ENCODE measurements at regions not wholly inside any gene's neighbourhood (a gene's known extent, or its start where the extent isn't known, plus 50 kb on each side); places are given as distances from the start of the nearest gene placed in this dataset.

- no peak overlapping the region for H3K4me3 ChIP-seq (ENCODE audit: low read depth, low read length)
- H3K36me3 ChIP-seq (ENCODE audit: control insufficient read depth, insufficient read depth, low read length), result no peaks in the 10 kb centered on the region
- H3K9me3 ChIP-seq (ENCODE audit: control insufficient read depth, insufficient read depth, low read length), result no peaks in the 10 kb centered on the region
- no peak overlapping the region for H3K9ac ChIP-seq (ENCODE audit: low read depth, low read length)
- no peaks in the 10 kb centered on the region for H3K27me3 ChIP-seq (ENCODE audit: control insufficient read depth, insufficient read depth, low read length)
- H3K4me1 ChIP-seq (ENCODE audit: control insufficient read depth, insufficient read depth, low read length), result peaks cover 18% of the 10 kb centered on the region
Measured at GRCh38 chr1:209227941-209228340, 355.6 kb upstream of the CAMK1G start.

- Histone ChIP-seq H3K9me3 (ENCODE audit: control insufficient read depth, insufficient read depth, low read length) (no peaks in the 10 kb centered on the region), H3K4me3 (ENCODE audit: low read depth, low read length) (no peak overlapping the region), H3K36me3 (ENCODE audit: control insufficient read depth, insufficient read depth, low read length) (no peaks in the 10 kb centered on the region), H3K4me1 (ENCODE audit: control insufficient read depth, insufficient read depth, low read length) (peaks cover 18% of the 10 kb centered on the region), H3K9ac (ENCODE audit: low read depth, low read length) (no peak overlapping the region), H3K27me3 (ENCODE audit: control insufficient read depth, insufficient read depth, low read length) (no peaks in the 10 kb centered on the region)
Measured at GRCh38 chr1:209229494-209230061, 353.9 kb upstream of the CAMK1G start.

- Histone ChIP-seq H3K4me1 (ENCODE audit: control insufficient read depth, insufficient read depth, low read length) (peaks cover 18% of the 10 kb centered on the region), H3K9me3 (ENCODE audit: control insufficient read depth, insufficient read depth, low read length) (no peaks in the 10 kb centered on the region), H3K27me3 (ENCODE audit: control insufficient read depth, insufficient read depth, low read length) (no peaks in the 10 kb centered on the region), H3K36me3 (ENCODE audit: control insufficient read depth, insufficient read depth, low read length) (no peaks in the 10 kb centered on the region), H3K9ac (ENCODE audit: low read depth, low read length) (no peak overlapping the region), H3K4me3 (ENCODE audit: low read depth, low read length) (no peak overlapping the region)
Measured at GRCh38 chr1:209230314-209230713, 353.2 kb upstream of the CAMK1G start.

- Histone ChIP-seq H3K27me3 (ENCODE audit: control insufficient read depth, insufficient read depth, low read length) (no peaks in the 10 kb centered on the region), H3K4me3 (ENCODE audit: low read depth, low read length) (no peak overlapping the region), H3K9me3 (ENCODE audit: control insufficient read depth, insufficient read depth, low read length) (no peaks in the 10 kb centered on the region), H3K4me1 (ENCODE audit: control insufficient read depth, insufficient read depth, low read length) (peaks cover 17% of the 10 kb centered on the region), H3K36me3 (ENCODE audit: control insufficient read depth, insufficient read depth, low read length) (no peaks in the 10 kb centered on the region), H3K9ac (ENCODE audit: low read depth, low read length) (no peak overlapping the region)
Measured at GRCh38 chr1:209231476-209232156, 351.9 kb upstream of the CAMK1G start.

GRCh38 chr1:209232197-209232596, 351.3 kb upstream of the CAMK1G start:
- no peaks in the 10 kb centered on the region for H3K27me3 ChIP-seq (ENCODE audit: control insufficient read depth, insufficient read depth, low read length)
- H3K4me1 ChIP-seq (ENCODE audit: control insufficient read depth, insufficient read depth, low read length), result peaks cover 14% of the 10 kb centered on the region
- no peaks in the 10 kb centered on the region for H3K9me3 ChIP-seq (ENCODE audit: control insufficient read depth, insufficient read depth, low read length)
- no peak overlapping the region for H3K4me3 ChIP-seq (ENCODE audit: low read depth, low read length)
- H3K9ac ChIP-seq (ENCODE audit: low read depth, low read length), result no peak overlapping the region
- H3K36me3 ChIP-seq (ENCODE audit: control insufficient read depth, insufficient read depth, low read length), result no peaks in the 10 kb centered on the region

DNA sequence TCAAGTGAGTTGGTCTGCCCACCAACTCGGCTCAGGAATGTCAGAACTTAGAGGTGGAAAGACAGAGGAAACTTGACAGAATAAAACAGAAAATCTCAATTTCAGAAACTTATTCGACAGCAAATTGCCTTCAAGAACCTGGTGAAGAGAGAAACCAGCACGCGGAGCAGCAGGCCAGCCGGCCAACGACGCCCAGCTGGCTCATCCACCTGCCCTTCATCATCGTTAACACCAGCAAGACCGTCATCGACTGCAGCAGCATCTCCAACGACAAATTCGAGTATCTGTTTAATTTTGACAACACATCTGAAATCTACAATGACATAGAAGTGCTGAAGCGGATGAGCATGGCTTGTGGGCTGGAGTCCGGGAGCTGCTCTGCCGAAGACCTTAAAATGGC, 350.8 kb upstream of the CAMK1G start:
- H3K4me1 ChIP-seq (ENCODE audit: control insufficient read depth, insufficient read depth, low read length), result peaks cover 8% of the 10 kb centered on the region
- H3K36me3 ChIP-seq (ENCODE audit: control insufficient read depth, insufficient read depth, low read length), result no peaks in the 10 kb centered on the region
- no peaks in the 10 kb centered on the region for H3K27me3 ChIP-seq (ENCODE audit: control insufficient read depth, insufficient read depth, low read length)
- no peaks in the 10 kb centered on the region for H3K9me3 ChIP-seq (ENCODE audit: control insufficient read depth, insufficient read depth, low read length)
- H3K9ac ChIP-seq (ENCODE audit: low read depth, low read length), result no peak overlapping the region
- no peak overlapping the region for H3K4me3 ChIP-seq (ENCODE audit: low read depth, low read length)

GRCh38 chr1:209235166-209235565, 348.3 kb upstream of the CAMK1G start:
- no peak overlapping the region for H3K9ac ChIP-seq (ENCODE audit: low read depth, low read length)
- no peaks in the 10 kb centered on the region for H3K9me3 ChIP-seq (ENCODE audit: control insufficient read depth, insufficient read depth, low read length)
- H3K36me3 ChIP-seq (ENCODE audit: control insufficient read depth, insufficient read depth, low read length), result no peaks in the 10 kb centered on the region
- no peaks in the 10 kb centered on the region for H3K27me3 ChIP-seq (ENCODE audit: control insufficient read depth, insufficient read depth, low read length)
- no peaks in the 10 kb centered on the region for H3K4me1 ChIP-seq (ENCODE audit: control insufficient read depth, insufficient read depth, low read length)
- no peak overlapping the region for H3K4me3 ChIP-seq (ENCODE audit: low read depth, low read length)

DNA sequence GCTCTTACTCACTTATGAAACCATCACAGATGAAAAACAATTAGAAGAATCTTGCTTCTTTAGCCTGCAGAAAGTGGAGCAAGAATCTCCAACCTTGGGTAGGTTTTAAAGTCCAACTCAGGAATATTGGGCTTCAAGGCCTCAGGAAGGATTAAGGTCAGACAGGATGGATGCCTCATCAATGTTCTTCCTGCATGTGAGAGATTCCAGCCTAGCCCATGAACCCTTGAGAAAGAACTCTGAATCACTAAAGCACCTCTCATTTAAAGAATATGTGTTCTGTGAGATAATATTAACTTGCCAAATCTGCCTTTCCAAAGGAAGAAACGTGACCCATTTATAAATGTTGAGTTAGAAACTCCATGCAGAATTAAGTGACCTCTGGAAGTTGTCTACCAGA, 345.2 kb upstream of the CAMK1G start:
- Histone ChIP-seq H3K27me3 (ENCODE audit: control insufficient read depth, insufficient read depth, low read length) (no peaks in the 10 kb centered on the region), H3K9ac (ENCODE audit: low read depth, low read length) (no peak overlapping the region), H3K4me1 (ENCODE audit: control insufficient read depth, insufficient read depth, low read length) (no peaks in the 10 kb centered on the region), H3K9me3 (ENCODE audit: control insufficient read depth, insufficient read depth, low read length) (no peaks in the 10 kb centered on the region), H3K4me3 (ENCODE audit: low read depth, low read length) (no peak overlapping the region), H3K36me3 (ENCODE audit: control insufficient read depth, insufficient read depth, low read length) (no peaks in the 10 kb centered on the region)

- Histone ChIP-seq H3K9ac (ENCODE audit: low read depth, low read length) (no peak overlapping the region), H3K4me3 (ENCODE audit: low read depth, low read length) (no peak overlapping the region), H3K9me3 (ENCODE audit: control insufficient read depth, insufficient read depth, low read length) (no peaks in the 10 kb centered on the region), H3K4me1 (ENCODE audit: control insufficient read depth, insufficient read depth, low read length) (no peaks in the 10 kb centered on the region), H3K27me3 (ENCODE audit: control insufficient read depth, insufficient read depth, low read length) (no peaks in the 10 kb centered on the region), H3K36me3 (ENCODE audit: control insufficient read depth, insufficient read depth, low read length) (no peaks in the 10 kb centered on the region)
Measured at GRCh38 chr1:209240351-209240750, 343.2 kb upstream of the CAMK1G start.

GRCh38 chr1:209241487-209241886, 342.0 kb upstream of the CAMK1G start:
- Histone ChIP-seq H3K9ac (ENCODE audit: low read depth, low read length) (no peak overlapping the region), H3K4me3 (ENCODE audit: low read depth, low read length) (no peak overlapping the region), H3K36me3 (ENCODE audit: control insufficient read depth, insufficient read depth, low read length) (no peaks in the 10 kb centered on the region), H3K9me3 (ENCODE audit: control insufficient read depth, insufficient read depth, low read length) (no peaks in the 10 kb centered on the region), H3K4me1 (ENCODE audit: control insufficient read depth, insufficient read depth, low read length) (no peaks in the 10 kb centered on the region), H3K27me3 (ENCODE audit: control insufficient read depth, insufficient read depth, low read length) (no peaks in the 10 kb centered on the region)

DNA sequence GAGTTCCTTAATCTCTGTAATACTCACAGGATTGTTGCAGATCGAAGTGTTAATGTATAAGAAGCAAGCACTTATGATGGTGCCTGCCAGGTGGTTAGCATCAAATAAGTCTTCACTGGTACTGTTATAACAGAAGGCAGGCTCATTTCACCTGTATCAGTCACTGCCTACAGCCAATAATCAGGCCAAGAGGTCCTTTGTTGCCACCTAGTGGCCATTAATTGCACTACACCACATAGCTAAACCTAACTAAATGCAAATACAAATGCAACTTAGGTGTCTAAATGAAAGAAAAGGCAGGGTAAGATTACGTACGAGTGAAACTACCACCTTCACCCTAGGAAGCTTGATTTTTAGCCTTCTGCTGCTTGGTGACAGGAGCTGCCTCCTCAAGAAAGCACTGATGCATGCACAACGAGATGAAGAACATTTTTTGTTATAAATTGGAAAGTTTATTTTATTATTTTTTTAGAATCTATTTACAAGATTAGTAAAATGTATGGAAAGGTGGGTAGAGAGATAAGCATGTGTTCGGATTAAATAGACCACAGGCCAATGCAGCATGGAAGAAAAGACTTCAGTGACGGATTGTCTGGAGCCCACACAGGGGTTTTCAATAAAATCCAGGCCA, 334.8 kb upstream of the CAMK1G start:
- Histone ChIP-seq H3K4me1 (ENCODE audit: control insufficient read depth, insufficient read depth, low read length) (peaks cover 26% of the 10 kb centered on the region), H3K4me3 (ENCODE audit: low read depth, low read length) (no peak overlapping the region), H3K27me3 (ENCODE audit: control insufficient read depth, insufficient read depth, low read length) (no peaks in the 10 kb centered on the region), H3K9me3 (ENCODE audit: control insufficient read depth, insufficient read depth, low read length) (no peaks in the 10 kb centered on the region), H3K36me3 (ENCODE audit: control insufficient read depth, insufficient read depth, low read length) (no peaks in the 10 kb centered on the region), H3K9ac (ENCODE audit: low read depth, low read length) (no peak overlapping the region)

DNA sequence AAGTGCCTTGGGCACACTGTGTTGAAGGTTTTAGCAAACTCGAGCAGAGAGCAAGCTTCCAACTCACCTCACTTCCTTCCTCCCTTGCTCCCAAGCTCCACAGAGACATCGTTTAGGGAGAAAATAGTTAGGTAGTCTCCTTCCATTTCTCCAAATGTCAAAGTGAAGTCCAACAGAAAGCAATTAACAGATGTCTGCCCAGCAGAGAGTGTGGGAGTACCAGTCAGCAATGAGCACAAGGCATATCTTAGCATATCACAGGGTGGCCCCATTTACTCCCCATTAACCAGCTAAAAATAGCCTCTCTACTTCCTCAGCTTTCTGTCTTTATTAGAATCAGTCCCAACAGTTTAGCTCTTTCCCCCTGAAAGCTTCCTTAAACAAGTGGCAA, 334.2 kb upstream of the CAMK1G start:
- Histone ChIP-seq H3K9me3 (ENCODE audit: control insufficient read depth, insufficient read depth, low read length) (no peaks in the 10 kb centered on the region), H3K9ac (ENCODE audit: low read depth, low read length) (no peak overlapping the region), H3K36me3 (ENCODE audit: control insufficient read depth, insufficient read depth, low read length) (no peaks in the 10 kb centered on the region), H3K4me1 (ENCODE audit: control insufficient read depth, insufficient read depth, low read length) (peaks cover 26% of the 10 kb centered on the region), H3K4me3 (ENCODE audit: low read depth, low read length) (no peak overlapping the region), H3K27me3 (ENCODE audit: control insufficient read depth, insufficient read depth, low read length) (no peaks in the 10 kb centered on the region)
